HepG2 (cell line): ENCODE measurements at regions not wholly inside any gene's neighbourhood (a gene's known extent, or its start where the extent isn't known, plus 50 kb on each side); places are given as distances from the start of the nearest gene placed in this dataset.

Experiments
- ATAC-seq: fragments of 200-7000 bp; cut with Tn5 transposase; 3 replicates; pipeline ENCODE4 v1.9.1; 2020; ENCODE audit warnings: mild to moderate bottlenecking, moderate library complexity
- BruUV-seq: library from RNA; stranded (reverse); fragments of 400-500 nt; replicated peaks from 2 replicates; lab custom pipeline; 2021; lab: Mats Ljungman, UMichigan
- CTCF ChIA-PET: fragments of 300-600 bp; formaldehyde crosslinking; extraction: SDS; loops from one replicate; lab custom pipeline; 2021; ENCODE audit warnings: low total read pairs, inconsistent platforms, low intra/inter-chr PET ratio; lab: Yijun Ruan, JAX
- POLR2A ChIA-PET: fragments of 350-600 bp; sonication (Branson Sonifier 250); formaldehyde crosslinking; loops from one replicate; lab custom pipeline; 2020; ENCODE audit warnings: antibody characterized with exemption, inconsistent platforms; lab: Yijun Ruan, JAX
- DNase-seq: peaks from one replicate; pipeline ENCODE4 v3.0.0-alpha.2; 2015; ENCODE audit warnings: low spot score
- FAIRE-seq: peaks from 3 replicates; lab custom pipeline; 2011; peaks lifted over from hg19 to GRCh38; lab: Jason Lieb, UNC
- H2AFZ ChIP-seq: one replicate; pipeline ENCODE4 v1.6.1; 2011; ENCODE audit warnings: low read length, inconsistent platforms
- H3K27ac ChIP-seq: fragments of 300-600 bp; 3 replicates; pipeline ENCODE4 v1.8.0; 2011; ENCODE audit warnings: mixed run types, mild to moderate bottlenecking, mixed read lengths, low read length, inconsistent platforms; ENCODE audit not compliant: insufficient read depth; ENCODE audit errors: extremely low read length
- H3K27me3 ChIP-seq, 2 experiments: fragments of 200-600 bp in 1 of 2; 2 replicates in 1 of 2; 3 replicates in 1 of 2; pipeline versions ENCODE4 v1.6.0 to v1.8.0; 2011; ENCODE audit warnings: low read length in 2 of 2, mild to moderate bottlenecking in 2 of 2, moderate library complexity in 2 of 2, inconsistent platforms in 1 of 2; ENCODE audit not compliant: insufficient read depth in 2 of 2, control insufficient read depth in 1 of 2
- H3K36me3 ChIP-seq, 2 experiments: fragments of 200-600 bp in 1 of 2; replicated peaks in 1 of 2; 2 replicates in 1 of 2; 3 replicates in 1 of 2; pipeline versions ENCODE4 v1.5.1 to v1.8.0; 2011; ENCODE audit warnings: low read length in 2 of 2, inconsistent platforms in 1 of 2; ENCODE audit not compliant: insufficient read depth in 2 of 2, control insufficient read depth in 1 of 2
- H3K4me1 ChIP-seq: 2 replicates; pipeline ENCODE4 v1.5.1; 2012; ENCODE audit warnings: low read length, inconsistent platforms; ENCODE audit not compliant: insufficient read depth
- H3K4me2 ChIP-seq: 2 replicates; pipeline ENCODE4 v1.6.0; 2011; ENCODE audit warnings: low read depth, low read length, inconsistent platforms
- H3K4me3 ChIP-seq, 3 experiments: fragments of 200-600 bp in 1 of 3; sonication (generic), shearing (Covaris generic) in 1 of 3; replicated peaks in 1 of 3; 2 replicates each; pipeline ENCODE4 v1.5.1; 2011 to 2016; ENCODE audit warnings: low read length in 3 of 3, inconsistent platforms in 2 of 3, low read depth in 2 of 3, mild to moderate bottlenecking in 2 of 3, control low read depth in 1 of 3, mixed read lengths in 1 of 3; ENCODE audit not compliant: insufficient read depth in 1 of 3
- H3K79me2 ChIP-seq: one replicate; pipeline ENCODE4 v1.6.1; 2011; ENCODE audit warnings: low read length, inconsistent platforms; ENCODE audit not compliant: insufficient read depth
- H3K9ac ChIP-seq: 2 replicates; pipeline ENCODE4 v1.6.0; 2011; ENCODE audit warnings: mild to moderate bottlenecking, low read depth, low read length, inconsistent platforms; ENCODE audit not compliant: insufficient read depth
- H3K9me3 ChIP-seq: 2 replicates; pipeline ENCODE4 v1.5.1; 2012; ENCODE audit warnings: mild to moderate bottlenecking, low read length
- H4K20me1 ChIP-seq: 2 replicates; pipeline ENCODE4 v1.6.0; 2011; ENCODE audit warnings: inconsistent platforms, mild to moderate bottlenecking, low read length, moderate library complexity; ENCODE audit not compliant: insufficient read depth
- BCL3 ChIP-seq: sonication (generic); formaldehyde crosslinking; IDR thresholded peaks from 2 replicates; pipeline ENCODE4 v1.5.1; 2020; ENCODE audit warnings: mild to moderate bottlenecking, missing genetic modification reagents, moderate library complexity
- CBFB ChIP-seq: sonication (generic); formaldehyde crosslinking; IDR thresholded peaks from 2 replicates; pipeline ENCODE4 v1.4.0; 2020; ENCODE audit warnings: missing genetic modification reagents
- CSRNP2 ChIP-seq: sonication (generic); formaldehyde crosslinking; conservative IDR thresholded peaks from 2 replicates; pipeline ENCODE4 v1.8.0; 2022; ENCODE audit warnings: low read depth, missing genetic modification reagents
- IRX3 ChIP-seq: sonication (generic); formaldehyde crosslinking; IDR thresholded peaks from 2 replicates; pipeline ENCODE4 v1.8.1; 2023; ENCODE audit warnings: mild to moderate bottlenecking, low read depth, missing genetic modification reagents, borderline replicate concordance
- SATB2 ChIP-seq: sonication (generic); formaldehyde crosslinking; IDR thresholded peaks from 2 replicates; pipeline ENCODE4 v1.5.0; 2020; ENCODE audit warnings: missing genetic modification reagents
- SNAPC4 ChIP-seq: sonication (generic); formaldehyde crosslinking; IDR thresholded peaks from 2 replicates; pipeline ENCODE4 v1.4.0; 2020; ENCODE audit warnings: mild to moderate bottlenecking, missing genetic modification reagents
- TAF15 ChIP-seq: fragments of 200-400 bp; formaldehyde crosslinking; IDR thresholded peaks from one replicate; pipeline ENCODE4 v1.6.1; 2018; ENCODE audit warnings: mild to moderate bottlenecking, low read depth, low read length; ENCODE audit not compliant: poor library complexity, severe bottlenecking
- WGBS: methylation state at CpG from one replicate; pipeline ENCODE4 v1.1.6; 2017; ENCODE audit warnings: low lambda C conversion rate; 5-methylcytosine and 5-hydroxymethylcytosine counted together
- in situ Hi-C: cut with HindIII; loops from 2 replicates; pipeline ENCODE4 v1.10.0; 2017; ENCODE audit warnings: low pct_unique_long_range_greater_than_20kb; ENCODE audit not compliant: extremely low pct_ligation_motif_present
- intact Hi-C: fragments of 100-400 bp; cut with micrococcal nuclease; formaldehyde crosslinking; loops from one replicate; pipeline ENCODE4 v1.10.0; 2022; ENCODE audit not compliant: unreplicated experiment

GRCh38 chr7:42431873-42432272 is 194.9 kb upstream of the GLI3 start (continued):
- TF ChIP-seq SNAPC4: no peak
- TF ChIP-seq CBFB: no peak
- no peak for TF ChIP-seq SATB2
- no peak for TF ChIP-seq BCL3 (CRISPR knock-in tag)

GRCh38 chr7:42429339-42429738 is 192.3 kb upstream of the GLI3 start:
- POLR2A ChIA-PET: no interaction called here
- H2AFZ ChIP-seq: no peak overlapping the region
- H4K20me1 ChIP-seq: no peaks in the 10 kb centered on the region
- H3K4me1 ChIP-seq: no peaks in the 10 kb centered on the region
- ATAC-seq (no peak), DNase-seq (no peak), FAIRE-seq (no peak)
- WGBS: 12% methylated on average over 4 of the region's 4 CpGs
- TF ChIP-seq IRX3 (CRISPR knock-in tag) (no peak), TAF15 (no peak), CSRNP2 (CRISPR knock-in tag) (no peak)
- no peak overlapping the region for H3K27ac ChIP-seq
- H3K9ac ChIP-seq: no peak overlapping the region
- H3K27me3 ChIP-seq: no peaks in the 10 kb centered on the region
- intact Hi-C loops (no loop called here), in situ Hi-C loops (no loop called here)
- CTCF ChIA-PET: no interaction called here
- no peaks in the 10 kb centered on the region for H3K79me2 ChIP-seq
- H3K4me3 ChIP-seq: no peak overlapping the region
- no peaks in the 10 kb centered on the region for H3K9me3 ChIP-seq
- BruUV-seq: no TSS peak
- no peaks in the 10 kb centered on the region for H3K36me3 ChIP-seq
- no peak overlapping the region for H3K4me2 ChIP-seq
